GM21825 (cell line): ENCODE measurements at regions not wholly inside any gene's neighbourhood (a gene's known extent, or its start where the extent isn't known, plus 50 kb on each side); places are given as distances from the start of the nearest gene placed in this dataset.
"Not testable (repeated sequence)": the region's sequence is repeated elsewhere in the genome, so short reads cannot be mapped to it uniquely, and the experiment has no call there.

Experiments
- ATAC-seq: cut with Tn5 transposase; IDR thresholded peaks from one replicate; pipeline ENCODE4 v1.9.1; 2021; ENCODE audit warnings: mild to moderate bottlenecking, moderate library complexity; ENCODE audit not compliant: unreplicated experiment

DNA sequence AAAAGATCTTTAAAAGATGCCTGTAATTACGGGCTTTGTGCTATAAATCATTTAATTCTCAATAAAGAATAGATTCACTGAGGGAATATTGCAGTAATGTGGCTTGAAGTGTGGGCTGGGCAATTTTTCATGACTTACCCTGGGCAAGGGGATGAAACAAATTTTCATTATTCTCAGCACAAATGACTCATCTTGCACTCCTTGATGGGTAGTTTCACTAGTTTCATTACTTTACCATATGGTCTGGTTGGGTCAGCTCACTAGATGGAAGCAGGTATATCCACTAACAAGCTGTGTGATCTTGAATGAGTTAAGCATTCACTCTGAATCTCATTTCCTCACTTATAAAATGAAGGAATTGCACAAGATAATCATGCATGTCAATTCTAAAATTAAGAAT lies 234.3 kb downstream of the ABCC12 start:
- ATAC-seq: no peak

DNA sequence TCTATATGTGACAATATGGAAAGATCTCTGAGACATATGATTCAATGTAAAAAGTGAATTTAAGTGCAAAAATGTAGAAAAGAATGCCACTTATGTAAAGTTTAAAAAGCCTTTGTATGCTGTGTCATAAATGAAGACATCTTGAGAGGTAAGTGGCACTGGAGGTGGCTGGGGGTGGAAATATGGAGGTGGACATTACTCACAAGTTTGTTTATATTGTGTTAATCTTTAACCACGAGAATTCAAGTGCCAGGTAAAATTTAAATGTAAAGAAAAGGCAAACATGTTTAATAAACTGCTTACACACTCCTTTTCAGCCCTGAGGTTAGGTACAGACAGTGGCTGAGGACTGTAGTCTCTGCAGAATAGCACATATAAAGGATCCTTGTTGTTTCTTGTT lies 235.1 kb downstream of the ABCC12 start:
- no peak for ATAC-seq

DNA sequence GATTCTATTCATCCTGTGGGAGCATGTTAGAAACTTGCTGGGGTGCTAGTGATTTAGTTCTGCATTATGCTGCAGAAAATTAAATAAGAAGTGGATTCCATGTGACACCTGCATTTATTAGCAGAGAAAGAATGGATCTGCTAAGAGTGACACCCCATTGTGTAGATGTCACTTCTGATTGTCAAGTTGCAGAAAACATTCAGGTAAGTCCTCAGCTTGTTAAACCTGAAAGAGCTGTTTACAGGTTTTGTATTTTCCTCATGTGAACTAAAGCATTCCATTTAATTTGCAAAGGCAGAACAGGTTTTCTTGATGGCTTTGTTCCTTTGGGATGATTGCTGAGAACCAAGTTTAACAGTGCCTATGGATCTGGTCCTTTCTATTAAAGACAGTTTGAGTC lies 238.7 kb downstream of the ABCC12 start:
- ATAC-seq: no peak

DNA sequence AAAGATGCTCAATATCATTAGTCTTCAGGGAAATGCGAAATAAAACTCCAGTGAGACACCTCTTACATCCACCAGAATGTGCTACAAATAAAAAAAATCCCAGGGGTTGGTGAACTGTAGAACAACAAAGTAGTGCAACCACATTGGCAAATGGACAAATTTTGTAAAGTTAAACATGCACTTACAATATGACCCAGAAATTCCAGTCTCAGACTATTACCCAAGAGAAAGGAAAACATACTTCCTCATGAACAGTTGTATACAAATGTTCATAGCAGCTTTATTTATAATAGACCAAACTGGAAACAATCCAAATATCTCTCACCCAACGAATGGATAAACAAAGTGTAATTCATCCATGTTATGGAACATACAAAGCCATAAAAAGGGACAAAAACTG lies 239.5 kb downstream of the ABCC12 start:
- no peak for ATAC-seq

DNA sequence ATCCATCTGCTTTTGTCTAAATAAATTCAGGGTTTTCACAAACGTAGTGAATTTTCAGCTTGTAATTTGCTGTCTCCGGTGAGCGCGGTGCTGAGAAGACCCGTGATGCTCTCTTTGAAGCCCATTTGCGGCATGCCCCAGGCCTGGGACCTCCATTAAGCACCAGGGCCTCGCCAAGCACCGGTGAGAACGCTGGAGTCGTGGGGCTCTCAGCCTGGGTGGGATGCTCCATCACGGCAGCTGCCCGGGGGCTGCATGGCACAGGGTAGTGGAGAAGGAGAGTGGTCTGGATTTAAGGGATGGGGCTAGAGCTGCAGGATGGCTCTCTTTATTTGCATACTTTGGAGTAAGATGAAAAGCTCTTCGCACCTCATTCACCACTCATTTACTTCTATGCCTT lies 248.7 kb downstream of the ABCC12 start:
- no peak for ATAC-seq

DNA sequence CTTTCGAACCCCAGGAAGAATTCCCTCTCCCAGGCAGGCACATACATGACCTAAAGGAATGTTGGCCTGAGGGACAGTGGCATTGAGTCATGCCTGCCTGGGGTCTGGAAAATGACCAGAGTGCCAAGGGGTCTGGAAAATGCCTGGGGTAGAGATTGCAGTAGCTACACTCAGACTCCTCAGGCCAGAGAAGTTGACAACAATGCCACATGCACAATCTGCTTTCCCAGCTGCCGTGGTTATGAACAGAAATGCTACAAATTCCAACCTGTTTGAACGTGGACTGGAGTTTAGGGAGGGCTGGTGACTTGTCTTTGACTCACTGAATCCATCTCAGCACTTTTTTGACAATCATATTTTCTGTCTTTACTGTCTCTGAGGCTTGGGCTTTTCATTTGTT lies 250.0 kb downstream of the ABCC12 start:
- no peak for ATAC-seq

DNA sequence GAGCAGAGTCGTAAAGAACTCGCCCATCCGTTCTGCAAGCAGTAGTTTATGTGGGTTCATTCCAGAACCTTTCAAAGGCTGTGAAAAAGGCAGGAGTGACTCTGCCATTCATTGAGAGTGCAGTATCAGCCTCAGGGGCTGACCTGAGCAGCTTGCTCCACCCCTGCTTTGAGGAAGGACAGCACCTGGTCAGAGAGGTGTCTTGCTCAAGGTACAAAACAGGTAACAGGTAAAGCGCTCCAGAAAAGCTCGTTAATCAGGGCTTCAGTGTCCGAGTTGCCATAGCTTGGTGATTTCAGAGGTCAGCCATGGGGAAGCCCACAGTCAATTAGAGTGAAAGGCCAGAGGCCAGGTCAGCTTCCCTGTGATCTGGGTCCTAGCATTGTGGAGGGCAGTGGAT lies 251.1 kb downstream of the ABCC12 start:
- no peak for ATAC-seq

DNA sequence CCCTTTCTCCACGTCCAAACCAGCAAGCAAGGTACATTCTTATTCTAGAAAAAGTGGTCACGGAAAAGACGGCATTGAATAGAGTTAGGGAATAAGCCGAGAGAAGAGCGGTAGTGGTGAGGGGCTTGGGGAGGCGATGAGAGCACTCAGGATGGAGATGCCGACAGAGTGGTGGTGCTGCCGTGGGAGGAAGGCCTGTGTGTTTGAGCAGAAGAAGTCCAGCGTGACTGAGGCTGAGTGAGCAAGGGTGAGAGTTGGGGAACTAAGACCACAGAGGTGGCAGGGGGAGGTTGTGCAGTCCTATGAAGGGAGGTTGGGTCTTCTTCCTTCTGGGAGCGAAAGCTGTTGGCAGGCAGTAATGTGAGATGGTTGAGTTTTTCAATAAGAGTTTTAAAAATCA lies 252.3 kb downstream of the ABCC12 start:
- no peak for ATAC-seq

DNA sequence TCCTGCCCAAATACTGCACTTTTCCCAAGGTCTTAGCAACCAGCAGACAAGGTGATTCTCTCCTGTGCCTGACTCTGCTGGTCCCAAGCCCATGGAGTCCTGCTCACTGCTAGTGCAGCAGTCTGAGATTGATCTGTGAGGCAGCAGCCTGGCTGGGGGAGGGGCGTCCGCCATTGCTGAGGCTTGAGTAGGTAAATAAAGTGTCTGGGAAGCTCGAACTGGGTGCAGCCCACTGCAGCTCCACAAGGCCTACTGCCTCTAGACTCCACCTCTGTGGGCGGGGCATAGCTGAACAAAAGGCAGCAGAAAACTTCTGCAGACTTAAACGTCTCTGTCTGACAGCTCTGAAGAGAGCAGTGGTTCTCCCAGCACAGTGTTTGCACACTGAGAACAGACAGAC lies 258.7 kb downstream of the ABCC12 start:
- not testable (repeated sequence) for ATAC-seq

DNA sequence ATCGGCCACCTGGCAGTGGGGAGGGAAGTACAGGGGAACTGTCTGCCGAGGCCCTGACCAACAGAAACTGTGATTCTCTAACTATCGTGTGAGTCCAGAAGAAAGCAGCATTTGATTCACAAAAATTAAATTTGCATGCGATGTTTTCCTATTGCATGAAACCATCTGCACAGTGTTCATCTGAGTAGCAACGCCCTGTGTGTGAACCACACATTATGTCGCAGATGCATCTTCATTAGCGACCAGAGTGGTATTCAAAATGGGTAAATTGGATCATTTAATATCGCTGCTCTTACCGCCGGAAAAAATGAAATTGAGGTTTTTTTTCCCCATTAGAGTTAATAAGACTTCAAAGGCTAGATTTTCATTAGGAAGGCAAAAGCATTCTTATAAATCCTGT lies 260.6 kb downstream of the ABCC12 start:
- ATAC-seq: no peak

DNA sequence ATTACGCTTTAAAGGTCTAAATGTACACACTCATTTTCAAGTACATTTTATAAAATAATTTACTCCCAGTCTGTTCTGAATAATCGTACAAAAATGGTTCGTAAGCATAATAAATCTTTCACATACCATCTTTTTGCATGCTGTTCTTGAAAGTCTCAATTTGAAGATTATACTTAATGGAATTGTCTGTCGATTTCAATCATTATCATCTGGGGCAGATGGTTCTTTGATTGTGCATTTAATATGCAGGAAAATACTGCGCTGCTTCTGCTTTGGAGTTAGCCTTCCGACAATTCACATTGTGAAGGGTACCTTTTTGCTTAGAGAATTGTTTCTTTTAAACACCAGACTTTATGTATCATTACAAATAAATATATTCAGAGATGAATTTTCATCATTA lies 262.8 kb downstream of the ABCC12 start:
- no peak for ATAC-seq

DNA sequence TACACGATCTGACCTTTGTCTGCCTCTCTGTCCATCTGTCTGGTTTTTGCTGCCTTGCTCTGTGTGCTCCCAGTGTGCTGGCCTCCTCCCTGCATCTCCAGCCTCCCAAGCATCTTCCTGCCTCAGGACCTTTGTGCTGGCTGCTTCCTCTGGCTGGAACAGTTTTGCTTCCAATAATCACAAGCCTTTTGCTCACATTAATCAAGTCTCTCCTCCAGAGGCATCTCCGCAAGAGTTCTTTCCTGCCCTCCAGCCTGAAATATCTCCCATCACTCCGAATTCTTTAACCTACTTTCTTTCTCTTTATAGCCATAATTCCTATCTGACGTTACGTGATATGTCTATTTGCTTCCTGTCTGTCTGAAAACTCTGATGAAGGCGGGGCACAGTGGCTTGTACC lies 267.1 kb downstream of the ABCC12 start:
- no peak for ATAC-seq

DNA sequence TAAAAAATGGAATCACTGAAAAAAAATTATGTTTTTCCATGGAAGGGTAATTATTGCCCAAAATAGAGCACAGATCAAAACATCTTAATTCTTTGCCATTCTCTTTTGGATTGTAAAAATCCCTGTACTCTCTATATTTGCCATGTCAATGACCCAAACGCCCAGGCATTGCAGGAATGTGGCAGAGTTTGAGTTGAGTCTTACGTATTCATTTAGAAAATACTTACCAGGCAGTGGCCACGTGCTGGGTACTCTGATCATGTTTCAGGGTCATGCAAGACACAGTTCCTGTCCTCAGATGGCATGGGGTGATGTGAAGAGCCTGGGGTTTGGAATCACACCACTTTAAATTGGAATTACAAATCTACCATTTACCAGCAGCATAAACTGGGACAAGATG lies 267.7 kb downstream of the ABCC12 start:
- no peak for ATAC-seq

DNA sequence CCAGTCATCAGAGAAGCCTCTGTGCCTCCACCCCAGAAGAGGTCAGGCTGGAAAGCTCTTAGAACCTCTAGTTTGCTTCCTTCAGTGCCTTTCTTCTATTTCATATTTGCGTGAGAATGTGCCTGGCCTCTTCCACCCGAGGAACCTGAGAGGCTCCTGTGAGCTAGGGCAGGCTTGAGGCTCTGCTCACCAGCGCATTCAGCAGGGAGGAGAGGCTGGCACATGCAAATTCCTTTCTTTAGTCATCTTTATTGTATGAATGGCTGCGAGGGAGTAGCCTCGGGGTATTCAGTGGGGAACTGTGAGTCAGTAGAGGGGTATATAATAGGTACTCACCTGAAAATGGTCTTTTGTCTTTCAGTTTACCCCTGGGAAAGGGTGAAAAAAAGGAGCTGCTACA lies 268.3 kb downstream of the ABCC12 start:
- ATAC-seq: no peak

DNA sequence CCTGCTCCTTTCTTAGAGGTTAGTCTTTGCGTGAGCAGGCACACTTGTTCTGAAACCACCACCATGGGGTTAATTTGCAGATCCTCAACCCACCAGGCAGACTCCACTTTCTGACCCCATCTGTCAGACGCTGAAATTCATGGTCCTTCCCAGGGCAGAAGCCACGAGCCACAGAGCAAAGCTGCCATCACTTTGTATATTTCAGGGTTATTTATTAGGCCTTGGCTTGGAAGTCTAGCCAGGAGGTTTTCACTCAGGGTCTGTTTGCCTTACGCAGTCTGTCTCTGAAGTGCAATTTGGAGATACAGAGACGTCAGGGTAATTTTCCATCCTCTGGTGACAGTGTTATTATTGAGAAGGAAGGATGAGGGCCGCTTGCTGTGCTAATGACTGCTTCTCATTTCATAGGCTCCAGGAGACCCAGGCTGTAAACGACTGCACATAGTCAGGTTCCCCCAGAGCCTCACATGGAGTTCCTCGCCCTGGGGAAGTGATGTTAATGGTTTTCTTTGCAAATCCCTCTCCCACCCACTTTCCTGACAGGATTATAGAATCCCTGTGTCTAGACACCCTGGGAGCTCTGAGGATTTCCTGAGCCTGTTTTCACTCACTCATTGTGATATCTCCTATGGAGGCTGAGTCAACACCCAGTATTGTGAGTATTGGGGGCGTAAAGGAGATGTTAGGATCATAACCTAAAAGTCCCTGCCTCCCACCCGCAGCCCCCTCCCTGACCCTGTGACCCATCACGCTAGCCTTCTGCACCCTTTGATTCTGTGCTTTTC lies 269.0 kb downstream of the ABCC12 start:
- no peak for ATAC-seq

DNA sequence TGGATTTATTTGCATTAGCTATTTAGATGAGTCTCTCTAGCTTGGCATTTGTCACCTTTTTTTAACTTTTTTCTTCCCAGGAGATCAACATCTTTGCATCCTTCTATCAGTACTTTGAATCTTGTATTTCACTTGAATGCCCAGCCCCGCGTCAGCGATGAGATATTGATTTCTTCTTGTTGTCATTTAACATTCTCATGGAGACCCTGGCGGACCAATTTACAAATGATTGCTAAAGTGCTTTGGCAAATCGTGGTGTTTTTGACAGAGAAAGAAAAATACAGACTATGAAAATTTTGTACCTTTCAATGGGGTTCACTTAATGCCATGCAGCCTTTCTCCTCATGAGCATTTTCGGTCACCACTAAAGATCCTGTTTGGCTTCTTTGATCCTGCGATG lies 269.7 kb downstream of the ABCC12 start:
- no peak for ATAC-seq

DNA sequence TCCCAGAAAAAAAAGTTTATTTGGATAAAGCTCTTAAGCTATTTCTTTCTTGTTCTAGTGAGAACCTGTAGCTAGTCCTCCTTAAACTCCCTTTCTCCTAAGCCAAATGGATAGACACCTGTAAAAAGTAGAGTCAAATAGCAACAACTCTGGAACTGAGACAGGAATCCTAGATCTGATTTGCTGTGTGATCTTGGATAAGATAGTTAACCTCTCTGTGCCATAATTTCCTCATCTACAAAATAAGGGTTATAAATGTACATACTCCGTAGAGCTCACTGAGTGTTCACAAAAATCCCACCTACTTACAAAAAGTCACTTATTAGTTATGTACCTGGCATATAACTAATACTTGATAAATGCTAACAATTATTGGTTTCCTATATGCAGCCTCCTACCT lies 270.3 kb downstream of the ABCC12 start:
- ATAC-seq: no peak

DNA sequence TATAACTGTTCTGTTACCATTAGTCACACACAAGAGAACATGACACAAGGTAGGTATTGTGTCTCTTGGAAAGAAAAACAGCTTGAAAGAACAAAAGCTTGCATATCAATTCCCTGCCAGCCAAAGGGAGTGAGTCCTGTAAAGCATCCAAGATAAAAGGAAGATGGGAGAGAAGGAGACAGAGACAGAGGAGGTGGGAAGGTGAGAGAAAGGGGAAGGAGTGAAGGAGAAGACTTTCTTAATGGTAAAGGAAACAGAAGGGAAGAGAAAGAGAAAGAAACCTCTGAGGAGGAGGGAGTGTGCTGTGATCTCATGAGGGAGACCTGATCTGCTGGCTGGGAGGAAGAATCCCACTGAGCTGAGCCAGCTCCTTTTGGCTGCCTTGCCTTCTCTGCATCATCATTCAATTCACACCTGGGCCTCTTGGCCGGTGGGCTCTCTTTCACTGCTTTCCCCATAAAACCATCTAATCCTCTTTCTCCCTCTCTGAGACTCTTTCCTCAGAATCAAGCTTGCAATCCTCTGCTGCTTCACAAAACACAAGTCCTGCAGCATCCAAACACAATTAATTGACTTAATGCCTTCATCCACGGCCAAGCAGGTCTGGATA lies 271.6 kb downstream of the ABCC12 start:
- ATAC-seq: no peak

DNA sequence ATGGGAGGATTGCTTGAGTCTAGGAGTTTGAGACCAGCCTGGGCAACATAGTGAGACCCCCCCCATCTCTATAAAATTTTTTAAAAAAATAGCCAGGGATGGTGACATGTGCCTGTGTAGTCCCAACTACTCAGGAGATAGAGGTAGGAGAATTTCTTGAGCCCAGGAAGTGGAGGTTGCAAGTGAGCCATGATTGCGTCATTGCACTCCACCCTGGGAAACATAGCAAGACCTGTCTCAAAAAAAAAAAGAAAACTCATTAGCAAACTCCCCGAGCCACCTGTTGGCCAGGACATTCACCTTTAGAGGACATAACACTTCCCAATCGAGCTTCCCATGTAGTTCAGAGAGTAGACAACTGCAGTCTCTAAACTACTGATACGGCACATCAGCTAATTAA lies 274.2 kb downstream of the ABCC12 start:
- ATAC-seq: no peak

DNA sequence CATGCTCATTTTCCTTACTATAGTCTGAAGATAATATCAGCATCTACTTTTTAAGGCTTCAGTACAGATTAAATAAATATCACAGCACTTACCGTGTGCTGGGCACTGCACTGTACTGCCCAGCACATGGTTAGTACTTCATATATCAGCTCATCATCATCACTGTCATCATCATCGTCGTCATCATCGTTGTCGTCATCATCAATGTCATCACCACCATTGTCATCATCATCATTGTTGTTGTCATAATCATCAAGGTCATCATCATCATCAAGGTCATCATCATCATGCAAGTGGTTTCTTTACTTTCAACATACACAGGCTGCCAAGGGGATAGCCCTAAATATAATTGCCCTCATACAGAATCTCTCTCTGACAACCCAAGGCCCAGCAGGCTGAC lies 275.1 kb downstream of the ABCC12 start:
- ATAC-seq: no peak

DNA sequence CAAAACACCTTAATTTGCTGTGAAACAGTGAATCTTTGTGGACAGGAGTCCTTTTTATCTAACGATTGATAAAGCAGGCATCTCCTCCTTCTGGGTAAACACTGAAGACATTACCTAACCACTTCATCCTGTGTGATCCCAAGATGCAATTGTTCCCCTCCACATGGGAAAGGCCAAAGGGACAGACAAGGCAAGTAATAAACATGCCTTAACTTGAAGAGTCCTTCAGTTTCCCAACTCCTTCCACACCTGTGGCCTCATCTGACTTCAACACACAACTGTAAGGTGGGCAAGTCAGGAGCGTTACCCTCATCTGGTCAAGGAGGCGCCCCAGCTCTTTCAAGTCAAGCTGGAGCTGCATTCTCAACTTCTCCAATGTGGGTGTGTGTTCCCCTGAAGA lies 278.6 kb downstream of the ABCC12 start:
- ATAC-seq: no peak

DNA sequence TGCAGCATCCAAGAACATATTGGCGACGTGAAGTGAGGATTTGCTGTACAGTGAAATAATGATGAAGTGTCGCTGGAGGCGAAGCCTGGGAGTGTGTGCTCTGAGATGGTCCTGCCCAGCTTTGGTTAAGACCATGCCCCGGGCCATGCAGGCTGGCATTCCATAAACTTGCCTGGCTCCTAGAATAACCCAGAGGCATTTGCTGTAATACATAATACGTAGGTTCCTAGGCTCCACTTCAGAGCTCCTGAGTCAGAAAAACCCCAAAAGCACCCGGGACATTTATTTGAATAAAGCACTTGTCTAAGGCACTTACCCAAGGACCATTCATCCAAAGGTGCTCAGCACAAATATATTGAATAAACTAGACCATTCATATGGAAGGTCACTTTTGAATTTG lies 279.3 kb downstream of the ABCC12 start:
- no peak for ATAC-seq

DNA sequence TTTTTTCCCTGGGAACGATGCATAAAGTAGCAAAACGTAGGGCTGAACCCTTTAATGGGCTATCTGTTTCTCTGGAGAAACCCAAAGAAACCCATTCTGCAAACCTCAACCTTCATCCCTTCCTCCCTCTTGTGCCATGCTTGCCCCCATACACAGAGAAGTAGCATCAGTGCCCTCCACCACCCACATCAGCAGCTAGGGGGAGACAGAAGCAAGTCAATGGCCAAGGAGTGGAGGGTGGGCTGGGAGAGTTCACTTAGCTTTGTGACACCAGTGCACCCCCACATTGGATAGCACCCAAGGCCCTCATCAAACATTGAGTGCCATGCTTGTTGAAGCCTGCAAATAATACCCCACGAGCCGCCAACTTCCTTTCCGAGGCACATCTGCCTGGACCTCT lies 282.4 kb downstream of the ABCC12 start:
- ATAC-seq: no peak
